HTR-8/SVneo (cell line): ENCODE measurements at regions not wholly inside any gene's neighbourhood (a gene's known extent, or its start where the extent isn't known, plus 50 kb on each side); places are given as distances from the start of the nearest gene placed in this dataset.

ENCODE experiments used
- DNase-seq: peaks from one replicate; pipeline ENCODE4 v3.0.0; 2011; ENCODE audit warnings: low spot score, mixed read lengths; ENCODE audit not compliant: insufficient read length
- FAIRE-seq: peaks from 2 replicates; lab custom pipeline; 2011; peaks lifted over from hg19 to GRCh38; lab: Jason Lieb, UNC

DNA sequence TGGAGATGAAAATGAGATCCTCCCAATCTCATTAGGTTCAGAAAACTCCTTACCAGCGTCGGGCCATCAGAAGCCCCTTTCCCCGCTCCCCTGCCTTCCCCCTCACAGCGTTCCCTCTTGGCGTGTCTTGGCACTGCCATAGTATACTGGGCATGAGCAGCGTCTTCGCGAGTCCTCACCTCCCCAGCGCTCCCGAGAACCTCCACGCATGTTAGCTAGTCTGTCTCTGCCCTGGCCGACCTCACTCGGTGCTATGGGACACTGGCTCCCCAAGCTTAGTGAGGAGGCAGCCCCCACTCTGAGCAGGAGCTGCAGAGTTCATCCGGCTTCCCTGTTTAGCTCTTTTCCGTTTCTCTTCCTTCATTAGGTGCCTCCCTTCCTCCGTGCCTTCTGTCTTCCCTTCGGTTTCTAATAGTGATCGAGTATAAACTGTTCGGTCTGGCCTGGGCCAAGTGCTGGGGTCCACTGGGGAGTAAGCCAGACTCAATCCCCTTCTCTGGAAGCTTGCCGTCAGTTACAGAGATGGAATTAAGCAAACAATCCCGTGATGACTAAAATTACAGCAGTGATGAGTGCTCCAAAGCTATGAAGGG, 63.8 kb upstream of the OPCML start:
- FAIRE-seq = no peak
- DNase-seq = no peak

DNA sequence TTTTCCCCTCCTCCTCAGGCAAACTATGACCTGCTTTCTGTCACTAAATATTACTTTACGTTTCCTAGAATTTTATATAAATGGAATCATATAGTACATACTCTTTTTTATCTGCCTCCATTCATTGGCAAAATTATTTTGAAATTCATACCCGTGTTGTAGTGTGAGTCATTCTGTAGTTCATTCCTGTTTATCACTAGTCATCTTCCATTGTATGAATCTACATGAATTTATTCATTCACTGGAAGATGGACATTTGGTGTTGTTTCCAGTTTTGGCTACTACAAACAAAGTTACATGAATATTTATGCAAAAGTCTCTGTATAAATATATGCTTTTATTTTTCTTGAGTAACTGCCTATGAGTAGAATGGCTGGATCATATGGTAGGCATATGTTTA, 60.7 kb upstream of the OPCML start:
- FAIRE-seq (no peak), DNase-seq (no peak)

DNA sequence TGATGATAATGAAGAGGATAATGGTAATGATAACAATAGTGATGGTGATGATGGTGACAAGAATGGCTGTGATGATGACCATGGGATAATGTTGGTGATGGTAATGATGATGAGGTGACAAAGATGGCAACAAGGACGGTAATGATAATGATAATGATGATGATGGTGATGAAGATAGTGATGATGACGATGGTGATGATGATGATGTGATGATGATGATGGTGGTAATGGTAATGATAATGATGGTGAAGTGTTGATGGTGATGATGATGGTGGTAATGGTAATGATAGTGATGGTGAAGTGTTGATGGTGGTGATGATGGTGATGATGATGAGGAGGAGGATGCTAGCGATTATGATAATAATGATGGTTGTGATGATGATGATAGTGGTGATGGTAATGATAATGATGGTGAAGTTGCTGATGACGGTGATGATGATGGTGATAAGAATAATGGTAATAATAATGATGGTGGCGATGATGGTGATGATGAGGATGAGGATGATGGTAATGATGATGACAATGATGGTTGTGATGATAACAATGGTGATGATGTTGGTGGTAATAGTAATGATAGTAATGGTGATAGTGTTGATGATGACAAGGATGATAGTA, 54.7 kb upstream of the OPCML start:
- DNase-seq = no peak
- FAIRE-seq = peak; percentile 13

DNA sequence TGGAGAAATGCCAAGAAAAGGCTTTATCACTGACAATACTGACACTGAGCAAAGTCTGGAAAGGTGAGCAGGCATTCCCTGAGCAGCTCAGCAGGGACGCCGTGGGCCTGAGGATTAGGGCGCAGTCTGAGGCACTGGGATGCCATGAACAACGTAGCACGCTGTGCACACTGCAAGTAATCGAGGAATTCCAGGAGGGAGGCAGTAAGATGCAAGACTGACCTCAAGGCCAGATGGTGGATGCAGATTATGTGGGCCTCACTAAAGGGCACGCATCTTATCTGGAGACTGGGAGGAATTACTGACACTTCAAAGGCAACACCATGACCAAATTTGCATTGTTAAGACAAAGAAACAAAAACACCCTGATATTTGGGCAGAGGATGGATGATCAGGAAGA, 50.4 kb upstream of the OPCML start:
- DNase-seq = no peak
- no peak for FAIRE-seq

DNA sequence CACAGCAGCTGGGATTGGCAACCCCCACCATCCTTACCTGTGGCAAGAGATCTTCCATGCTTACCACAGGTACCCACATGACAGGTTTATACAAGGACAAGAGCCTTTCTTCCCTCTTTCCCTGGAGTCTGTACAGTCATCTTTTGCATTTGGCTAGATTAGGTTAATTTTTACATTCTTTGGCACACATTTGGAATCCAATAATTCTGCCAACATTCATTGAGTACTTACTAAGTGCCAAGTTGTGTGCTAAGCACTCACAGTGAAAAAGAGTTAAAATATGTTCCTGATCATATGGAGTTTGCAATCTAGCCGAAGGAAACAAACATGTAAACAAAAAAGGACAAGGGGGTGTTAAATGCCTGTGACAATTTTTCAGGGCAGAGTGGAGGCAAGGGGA, 50.0 kb upstream of the OPCML start:
- FAIRE-seq (no peak), DNase-seq (no peak)
